ENCODE measurements at regions not wholly inside any gene's neighbourhood (a gene's known extent, or its start where the extent isn't known, plus 50 kb on each side); places are given as distances from the start of the nearest gene placed in this dataset.

DNA sequence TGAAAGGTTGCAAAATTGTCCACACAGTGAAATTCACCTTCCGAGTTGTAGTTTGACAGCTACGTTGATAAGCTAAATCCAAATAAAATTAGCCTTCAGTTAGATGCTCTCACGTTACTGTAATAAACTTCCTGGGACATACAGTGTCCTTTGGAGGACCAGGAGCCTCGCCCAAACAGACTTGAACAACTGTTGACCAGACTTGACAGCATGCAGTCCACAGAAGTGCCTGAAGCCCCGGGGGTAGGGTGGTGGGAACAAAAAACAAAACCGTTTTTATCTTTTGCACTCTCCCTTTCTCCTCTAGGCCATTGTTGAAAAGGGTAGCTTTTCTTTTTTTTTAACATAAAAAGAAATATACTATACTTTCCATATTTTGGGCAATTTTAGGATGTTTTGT is 172.8 kb upstream of the SAMSN1 start:
- H3K9me3 ChIP-seq: no peaks in the 10 kb centered on the region
- TF ChIP-seq POLR2AphosphoS5 (IDR thresholded peaks at IDR 0.05) (no peak), POLR2A (IDR thresholded peaks at IDR 0.05) (no peak), EP300 (IDR thresholded peaks at IDR 0.05) (no peak)
- TF ChIP-seq, protein P1, sequence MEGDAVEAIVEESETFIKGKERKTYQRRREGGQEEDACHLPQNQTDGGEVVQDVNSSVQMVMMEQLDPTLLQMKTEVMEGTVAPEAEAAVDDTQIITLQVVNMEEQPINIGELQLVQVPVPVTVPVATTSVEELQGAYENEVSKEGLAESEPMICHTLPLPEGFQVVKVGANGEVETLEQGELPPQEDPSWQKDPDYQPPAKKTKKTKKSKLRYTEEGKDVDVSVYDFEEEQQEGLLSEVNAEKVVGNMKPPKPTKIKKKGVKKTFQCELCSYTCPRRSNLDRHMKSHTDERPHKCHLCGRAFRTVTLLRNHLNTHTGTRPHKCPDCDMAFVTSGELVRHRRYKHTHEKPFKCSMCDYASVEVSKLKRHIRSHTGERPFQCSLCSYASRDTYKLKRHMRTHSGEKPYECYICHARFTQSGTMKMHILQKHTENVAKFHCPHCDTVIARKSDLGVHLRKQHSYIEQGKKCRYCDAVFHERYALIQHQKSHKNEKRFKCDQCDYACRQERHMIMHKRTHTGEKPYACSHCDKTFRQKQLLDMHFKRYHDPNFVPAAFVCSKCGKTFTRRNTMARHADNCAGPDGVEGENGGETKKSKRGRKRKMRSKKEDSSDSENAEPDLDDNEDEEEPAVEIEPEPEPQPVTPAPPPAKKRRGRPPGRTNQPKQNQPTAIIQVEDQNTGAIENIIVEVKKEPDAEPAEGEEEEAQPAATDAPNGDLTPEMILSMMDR (IDR thresholded peaks at IDR 0.05): no peak
- WGBS, 2 donors (ENCODE audit: low coverage in 1 of 2): 59 to 74% methylated on average over 6 of the region's 6 CpGs
- no peak overlapping the region for H3K4me3 ChIP-seq
- H3K27ac ChIP-seq: no peak overlapping the region
- no peaks in the 10 kb centered on the region for H3K27me3 ChIP-seq
- H3K36me3 ChIP-seq: no peaks in the 10 kb centered on the region
- no peak for ATAC-seq
- H3K4me1 ChIP-seq: no peaks in the 10 kb centered on the region

DNA sequence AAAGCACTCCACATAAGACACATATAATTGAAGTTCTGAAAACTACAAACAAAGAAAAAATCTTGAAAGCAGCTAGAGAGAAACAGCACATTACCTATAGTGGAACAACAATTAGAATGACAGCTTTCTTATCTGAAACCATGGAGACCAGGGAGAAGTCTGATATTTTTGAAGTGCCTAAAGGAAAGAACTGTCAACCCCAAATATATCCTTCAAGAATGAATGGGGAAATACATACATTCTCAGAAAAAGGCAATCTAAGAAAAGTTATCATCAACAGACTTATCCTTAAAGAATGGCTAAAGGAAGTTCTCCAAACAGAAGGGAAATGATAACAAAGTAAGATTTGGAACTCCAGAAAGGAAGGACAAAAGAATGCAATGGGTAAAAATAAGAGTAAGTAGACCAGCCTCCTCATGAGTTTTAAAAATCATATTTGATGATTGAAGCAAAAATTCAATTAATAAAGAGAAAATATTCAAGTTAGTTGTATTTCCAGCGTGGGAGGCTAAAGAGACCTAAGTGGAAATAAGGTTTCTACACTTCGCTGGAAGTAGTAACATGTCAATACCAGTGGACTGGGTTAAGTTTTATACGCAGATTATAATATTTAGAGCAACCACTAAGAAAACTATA is 170.8 kb upstream of the SAMSN1 start:
- Histone ChIP-seq H3K27ac (no peak overlapping the region), H3K4me1 (no peaks in the 10 kb centered on the region), H3K4me3 (no peak overlapping the region), H3K36me3 (no peaks in the 10 kb centered on the region), H3K9me3 (peaks cover 0 to 6% (median 0%) of the 10 kb centered on the region in 3 donors), H3K27me3 (no peaks in the 10 kb centered on the region)
- TF ChIP-seq EP300 (IDR thresholded peaks at IDR 0.05) (no peak), POLR2AphosphoS5 (IDR thresholded peaks at IDR 0.05) (no peak), POLR2A (IDR thresholded peaks at IDR 0.05) (no peak)
- TF ChIP-seq, protein P1 (IDR thresholded peaks at IDR 0.05): no peak
- ATAC-seq: no peak
- 62% methylated on average over 3 of the region's 3 CpGs; no CpG with 5 or more reads in 1 of the 2 donors for WGBS, 2 donors (ENCODE audit: low coverage in 1 of 2)

GRCh38 chr21:14713109-14713508 is 167.0 kb upstream of the SAMSN1 start:
- Histone ChIP-seq H3K36me3 (no peaks in the 10 kb centered on the region), H3K9me3 (peaks cover 0 to 6% (median 0%) of the 10 kb centered on the region in 3 donors), H3K4me1 (no peaks in the 10 kb centered on the region), H3K27ac (no peak overlapping the region), H3K27me3 (no peaks in the 10 kb centered on the region), H3K4me3 (no peak overlapping the region)
- no peak for ATAC-seq
- TF ChIP-seq POLR2AphosphoS5 (IDR thresholded peaks at IDR 0.05) (no peak), POLR2A (IDR thresholded peaks at IDR 0.05) (no peak), EP300 (IDR thresholded peaks at IDR 0.05) (no peak)
- TF ChIP-seq, protein P1 (IDR thresholded peaks at IDR 0.05): no peak

DNA sequence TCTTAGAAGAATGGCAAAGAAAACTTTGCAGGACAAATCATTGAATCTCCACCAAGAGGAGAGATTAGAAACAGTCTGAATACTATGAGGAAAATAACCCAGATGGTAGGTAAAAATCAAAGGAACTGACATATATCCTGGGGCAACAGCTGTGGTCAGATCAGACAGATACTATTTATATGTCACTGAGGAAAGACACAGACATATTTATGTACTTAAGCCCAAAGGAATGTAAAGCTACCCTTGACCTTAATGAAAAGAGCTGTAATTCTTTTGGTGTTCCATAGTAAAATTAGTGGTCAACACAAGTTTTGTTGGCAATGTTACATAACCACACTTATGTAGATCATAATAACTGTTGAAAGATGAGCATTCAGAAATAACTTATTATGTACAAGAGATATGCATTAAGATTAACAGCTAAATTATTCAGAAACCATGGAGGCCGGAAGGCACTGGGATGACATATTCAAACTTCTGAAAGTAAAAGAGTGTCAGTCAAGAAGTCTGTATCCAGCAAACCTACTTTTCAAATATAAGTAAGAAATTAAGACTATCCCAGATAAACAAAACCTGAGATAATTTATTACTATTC is 166.1 kb upstream of the SAMSN1 start:
- Histone ChIP-seq H3K27me3 (no peaks in the 10 kb centered on the region), H3K4me3 (no peak overlapping the region), H3K4me1 (no peaks in the 10 kb centered on the region), H3K27ac (no peak overlapping the region), H3K36me3 (no peaks in the 10 kb centered on the region), H3K9me3 (peaks cover 0 to 6% (median 0%) of the 10 kb centered on the region in 3 donors)
- WGBS, 2 donors (ENCODE audit: low coverage in 1 of 2): 67 to 78% methylated on average over 1 of the region's 1 CpG
- TF ChIP-seq POLR2AphosphoS5 (IDR thresholded peaks at IDR 0.05) (no peak), EP300 (IDR thresholded peaks at IDR 0.05) (no peak), POLR2A (IDR thresholded peaks at IDR 0.05) (no peak)
- TF ChIP-seq, protein P1 (IDR thresholded peaks at IDR 0.05): no peak
- ATAC-seq: no peak

GRCh38 chr21:14711287-14711686 is 165.2 kb upstream of the SAMSN1 start:
- Histone ChIP-seq H3K27ac (no peak overlapping the region), H3K36me3 (no peaks in the 10 kb centered on the region), H3K4me1 (no peaks in the 10 kb centered on the region), H3K4me3 (no peak overlapping the region), H3K27me3 (no peaks in the 10 kb centered on the region), H3K9me3 (peaks cover 0 to 6% (median 0%) of the 10 kb centered on the region in 3 donors)
- no peak for ATAC-seq
- TF ChIP-seq EP300 (IDR thresholded peaks at IDR 0.05) (no peak), POLR2AphosphoS5 (IDR thresholded peaks at IDR 0.05) (no peak), POLR2A (IDR thresholded peaks at IDR 0.05) (no peak)
- TF ChIP-seq, protein P1 (IDR thresholded peaks at IDR 0.05): no peak
- 68 to 75% methylated on average over 1 of the region's 1 CpG for WGBS, 2 donors (ENCODE audit: low coverage in 1 of 2)
